Activated CD8-positive, alpha-beta T cell treated with anti-CD3 and anti-CD28 coated beads for 36 hours (primary cell): ENCODE measurements at regions not wholly inside any gene's neighbourhood (a gene's known extent, or its start where the extent isn't known, plus 50 kb on each side); places are given as distances from the start of the nearest gene placed in this dataset.

Experiments
- ATAC-seq: fragments of 200-7000 bp; cut with Tn5 transposase; one replicate; pipeline ENCODE4 v1.10.0; 2021; ENCODE audit warnings: mild to moderate bottlenecking, moderate library complexity
- CTCF ChIA-PET: fragments of 350-600 bp; sonication (Branson Sonifier 250); formaldehyde crosslinking; loops from one replicate; lab custom pipeline; 2021; ENCODE audit warnings: antibody characterized with exemption; lab: Charles Lee
- POLR2A ChIA-PET: fragments of 350-600 bp; sonication (Branson Sonifier 250); formaldehyde crosslinking; loops from one replicate; lab custom pipeline; 2021; ENCODE audit warnings: antibody characterized with exemption; lab: Charles Lee
- DNase-seq: peaks from one replicate; pipeline ENCODE4 v3.0.0-alpha.2; 2020
- H3K27ac Mint-ChIP-seq: one replicate; pipeline ENCODE4 v1.8.0; 2021; ENCODE audit warnings: mild to moderate bottlenecking, mixed read lengths
- H3K27me3 Mint-ChIP-seq: one replicate; pipeline ENCODE4 v1.8.0; 2021; ENCODE audit warnings: mixed read lengths
- H3K36me3 Mint-ChIP-seq: one replicate; pipeline ENCODE4 v1.8.0; 2021; ENCODE audit warnings: low read depth, mixed read lengths
- H3K4me1 Mint-ChIP-seq: one replicate; pipeline ENCODE4 v1.8.0; 2021; ENCODE audit warnings: low read depth, mixed read lengths
- H3K4me3 Mint-ChIP-seq: one replicate; pipeline ENCODE4 v1.8.0; 2021; ENCODE audit warnings: mild to moderate bottlenecking, moderate library complexity, mixed read lengths
- H3K9me3 Mint-ChIP-seq: one replicate; pipeline ENCODE4 v1.8.0; 2021; ENCODE audit warnings: mixed read lengths
- CTCF ChIP-seq: fragments of 200-600 bp; IDR thresholded peaks from one replicate; pipeline ENCODE4 v1.8.0; 2022; ENCODE audit warnings: antibody characterized with exemption, mild to moderate bottlenecking
- intact Hi-C: fragments of 100-400 bp; cut with micrococcal nuclease; formaldehyde crosslinking; loops from one replicate; pipeline ENCODE4 v1.10.0; 2022

- ATAC-seq (no peak), DNase-seq (no peak)
- Mint-ChIP-seq H3K4me1 (no peaks in the 10 kb centered on the region), H3K27me3 (peaks cover 4% of the 10 kb centered on the region), H3K4me3 (no peak overlapping the region), H3K36me3 (no peaks in the 10 kb centered on the region), H3K27ac (no peak overlapping the region), H3K9me3 (no peaks in the 10 kb centered on the region)
- intact Hi-C loops = no loop called here
- ChIA-PET POLR2A (no interaction called here), CTCF (no interaction called here)
- no peak for TF ChIP-seq CTCF
These were observed 89.6 kb downstream of the FZD1 start for GRCh38 chr7:91353848-91354247.

- H3K4me1 Mint-ChIP-seq = no peaks in the 10 kb centered on the region
- ChIA-PET POLR2A (no interaction called here), CTCF (no interaction called here)
- no peak for DNase-seq
- peaks cover 2% of the 10 kb centered on the region for H3K27me3 Mint-ChIP-seq
- H3K9me3 Mint-ChIP-seq = no peaks in the 10 kb centered on the region
- no peak overlapping the region for H3K27ac Mint-ChIP-seq
- intact Hi-C loops = no loop called here
- H3K4me3 Mint-ChIP-seq = no peak overlapping the region
- ATAC-seq = no peak
- H3K36me3 Mint-ChIP-seq = no peaks in the 10 kb centered on the region
- no peak for TF ChIP-seq CTCF
These were observed 91.6 kb downstream of the FZD1 start for GRCh38 chr7:91355695-91356435.

GRCh38 chr7:91356915-91357314, 92.7 kb downstream of the FZD1 start:
- intact Hi-C loops = no loop called here
- no peaks in the 10 kb centered on the region for H3K36me3 Mint-ChIP-seq
- ATAC-seq (no peak), DNase-seq (no peak)
- H3K27me3 Mint-ChIP-seq = peaks cover 3% of the 10 kb centered on the region
- H3K4me1 Mint-ChIP-seq = no peaks in the 10 kb centered on the region
- no peak overlapping the region for H3K27ac Mint-ChIP-seq
- TF ChIP-seq CTCF = no peak
- H3K9me3 Mint-ChIP-seq = no peaks in the 10 kb centered on the region
- H3K4me3 Mint-ChIP-seq = no peak overlapping the region
- ChIA-PET CTCF (no interaction called here), POLR2A (no interaction called here)

- H3K9me3 Mint-ChIP-seq = no peaks in the 10 kb centered on the region
- ChIA-PET POLR2A (no interaction called here), CTCF (no interaction called here)
- no peaks in the 10 kb centered on the region for H3K4me1 Mint-ChIP-seq
- peaks cover 3% of the 10 kb centered on the region for H3K27me3 Mint-ChIP-seq
- intact Hi-C loops = no loop called here
- DNase-seq (no peak), ATAC-seq (no peak)
- no peak for TF ChIP-seq CTCF
- no peaks in the 10 kb centered on the region for H3K36me3 Mint-ChIP-seq
- H3K4me3 Mint-ChIP-seq = no peak overlapping the region
- no peak overlapping the region for H3K27ac Mint-ChIP-seq
These were observed 93.1 kb downstream of the FZD1 start for GRCh38 chr7:91357379-91357778.

GRCh38 chr7:91357901-91358300, 93.7 kb downstream of the FZD1 start:
- TF ChIP-seq CTCF = no peak
- Mint-ChIP-seq H3K27ac (no peak overlapping the region), H3K27me3 (peaks cover 3% of the 10 kb centered on the region), H3K4me3 (no peak overlapping the region), H3K36me3 (no peaks in the 10 kb centered on the region), H3K4me1 (no peaks in the 10 kb centered on the region), H3K9me3 (no peaks in the 10 kb centered on the region)
- ChIA-PET CTCF (no interaction called here), POLR2A (no interaction called here)
- DNase-seq = no peak
- intact Hi-C loops = no loop called here
- no peak for ATAC-seq
